Fibroblast of lung (primary cell): ENCODE measurements at regions not wholly inside any gene's neighbourhood (a gene's known extent, or its start where the extent isn't known, plus 50 kb on each side); places are given as distances from the start of the nearest gene placed in this dataset.
A peak's percentile ranks its signal among the peaks of the same experiment; 100 is the strongest.

Experiments used
- DNase-seq, 2 donors: peaks; one replicate each; pipeline versions ENCODE4 v3.0.0 to v3.0.0-alpha.2; 2010; ENCODE audit warnings: low read depth in 2 of 2
- H2AFZ ChIP-seq: 2 replicates; pipeline ENCODE4 v1.5.1; 2012; ENCODE audit warnings: low read length, control low read depth, inconsistent platforms
- H3K27ac ChIP-seq: 2 replicates; pipeline ENCODE4 v1.5.1; 2011; ENCODE audit warnings: low read length, control low read depth; ENCODE audit not compliant: insufficient read depth
- H3K27me3 ChIP-seq: 2 replicates; pipeline ENCODE4 v1.5.1; 2011; ENCODE audit warnings: mild to moderate bottlenecking, low read length; ENCODE audit not compliant: control insufficient read depth, insufficient read depth
- H3K36me3 ChIP-seq: 2 replicates; pipeline ENCODE4 v1.5.1; 2011; ENCODE audit warnings: low read length; ENCODE audit not compliant: control insufficient read depth, insufficient read depth
- H3K4me1 ChIP-seq: 2 replicates; pipeline ENCODE4 v1.5.1; 2011; ENCODE audit warnings: low read length; ENCODE audit not compliant: control insufficient read depth, insufficient read depth; ENCODE audit errors: extremely low read depth
- H3K4me2 ChIP-seq: 2 replicates; pipeline ENCODE4 v1.5.1; 2011; ENCODE audit warnings: low read length, control low read depth; ENCODE audit not compliant: insufficient read depth; ENCODE audit errors: extremely low read depth
- H3K4me3 ChIP-seq, 4 experiments: fragments of 200-600 bp in 1 of 4; sonication (generic) in 1 of 4; replicated peaks in 1 of 4; 2 replicates each; pipeline ENCODE4 v1.5.1; 2011 to 2016; ENCODE audit warnings: low read length in 4 of 4, low read depth in 3 of 4, mild to moderate bottlenecking in 3 of 4, control low read depth in 2 of 4, inconsistent platforms in 1 of 4, mixed read lengths in 1 of 4; ENCODE audit not compliant: insufficient read depth in 1 of 4; ENCODE audit errors: control extremely low read depth in 1 of 4
- H3K79me2 ChIP-seq: 2 replicates; pipeline ENCODE4 v1.5.1; 2012; ENCODE audit warnings: mild to moderate bottlenecking, low read length, inconsistent platforms; ENCODE audit not compliant: control insufficient read depth, insufficient read depth
- H3K9ac ChIP-seq: 2 replicates; pipeline ENCODE4 v1.5.1; 2011; ENCODE audit warnings: mild to moderate bottlenecking, low read length, control low read depth; ENCODE audit not compliant: insufficient read depth
- H3K9me3 ChIP-seq: 2 replicates; pipeline ENCODE4 v1.5.1; 2012; ENCODE audit warnings: low read depth, low read length; ENCODE audit not compliant: control insufficient read depth, insufficient read depth
- H4K20me1 ChIP-seq: 2 replicates; pipeline ENCODE4 v1.5.1; 2011; ENCODE audit warnings: low read length; ENCODE audit not compliant: control insufficient read depth, insufficient read depth; ENCODE audit errors: extremely low read depth
- CTCF ChIP-seq, 2 donors: IDR thresholded peaks in 1 of 2; conservative IDR thresholded peaks in 1 of 2; 1 replicate in 1 of 2; 2 replicates in 1 of 2; pipeline ENCODE4 v1.5.1; 2011 to 2012; ENCODE audit warnings: low read length in 2 of 2, control low read depth in 1 of 2, inconsistent platforms in 1 of 2, low read depth in 1 of 2, mild to moderate bottlenecking in 1 of 2
- EZH2 ChIP-seq: IDR thresholded peaks from 2 replicates; pipeline ENCODE4 v1.5.1; 2012; ENCODE audit warnings: low read length, control low read depth, mild to moderate bottlenecking; ENCODE audit errors: missing control alignments

- Histone ChIP-seq H3K36me3 (no peaks in the 10 kb centered on the region), H3K4me3 (no peak overlapping the region), H3K9ac (no peak overlapping the region), H3K4me2 (no peak overlapping the region), H3K4me1 (peaks cover 6% of the 10 kb centered on the region), H2AFZ (no peak overlapping the region), H4K20me1 (no peaks in the 10 kb centered on the region), H3K27ac (no peak overlapping the region), H3K9me3 (no peaks in the 10 kb centered on the region), H3K79me2 (no peaks in the 10 kb centered on the region), H3K27me3 (no peaks in the 10 kb centered on the region)
- DNase-seq, result peak; percentile 15 to 59
- TF ChIP-seq EZH2 (no peak), CTCF (conservative IDR thresholded peaks at IDR 0.05 in 1 of 2, IDR thresholded peaks at IDR 0.05 in 1 of 2; ENCODE audit: low read depth in 1 of 2, low read length in 2 of 2) (no peak)
These were observed 93.7 kb downstream of the HHIPL2 start for GRCh38 chr1:222454186-222454585.

- H3K4me1 ChIP-seq, result peaks cover 6% of the 10 kb centered on the region
- H3K9me3 ChIP-seq, result no peaks in the 10 kb centered on the region
- no peak overlapping the region for H3K4me3 ChIP-seq
- H4K20me1 ChIP-seq, result no peaks in the 10 kb centered on the region
- no peaks in the 10 kb centered on the region for H3K36me3 ChIP-seq
- H3K79me2 ChIP-seq, result no peaks in the 10 kb centered on the region
- no peak for DNase-seq
- no peaks in the 10 kb centered on the region for H3K27me3 ChIP-seq
- no peak overlapping the region for H3K27ac ChIP-seq
- H3K4me2 ChIP-seq, result no peak overlapping the region
- no peak overlapping the region for H2AFZ ChIP-seq
- no peak overlapping the region for H3K9ac ChIP-seq
- TF ChIP-seq CTCF (conservative IDR thresholded peaks at IDR 0.05 in 1 of 2, IDR thresholded peaks at IDR 0.05 in 1 of 2; ENCODE audit: low read depth in 1 of 2, low read length in 2 of 2), result no peak
- no peak for TF ChIP-seq EZH2
These were observed 95.9 kb downstream of the HHIPL2 start for GRCh38 chr1:222452031-222452430.

GRCh38 chr1:222443566-222443965 is 104.3 kb downstream of the HHIPL2 start:
- peak in 1 of 2 donors; percentile 17 for DNase-seq
- no peaks in the 10 kb centered on the region for H3K4me1 ChIP-seq

More at GRCh38 chr1:222443566-222443965, 104.3 kb downstream of the HHIPL2 start:
- Histone ChIP-seq H3K27ac (no peak overlapping the region), H3K4me3 (no peak overlapping the region), H3K9ac (no peak overlapping the region), H3K79me2 (no peaks in the 10 kb centered on the region), H4K20me1 (no peaks in the 10 kb centered on the region), H3K9me3 (no peaks in the 10 kb centered on the region), H3K4me2 (no peak overlapping the region), H3K36me3 (no peaks in the 10 kb centered on the region), H2AFZ (no peak overlapping the region), H3K27me3 (no peaks in the 10 kb centered on the region)
- TF ChIP-seq CTCF (conservative IDR thresholded peaks at IDR 0.05 in 1 of 2, IDR thresholded peaks at IDR 0.05 in 1 of 2; ENCODE audit: low read depth in 1 of 2, low read length in 2 of 2) (no peak), EZH2 (no peak)
